Fibroblast of lung (primary cell): ENCODE measurements at regions not wholly inside any gene's neighbourhood (a gene's known extent, or its start where the extent isn't known, plus 50 kb on each side); places are given as distances from the start of the nearest gene placed in this dataset.

Experiments used
- EZH2 ChIP-seq: IDR thresholded peaks from 2 replicates; pipeline ENCODE4 v1.5.1; 2012; ENCODE audit warnings: low read length, control low read depth, mild to moderate bottlenecking; ENCODE audit errors: missing control alignments
- TF ChIP-seq, protein P1 (sequence below), 2 donors: IDR thresholded peaks in 1 of 2; conservative IDR thresholded peaks in 1 of 2; 1 replicate in 1 of 2; 2 replicates in 1 of 2; pipeline ENCODE4 v1.5.1; 2011 to 2012; ENCODE audit warnings: low read length in 2 of 2, control low read depth in 1 of 2, inconsistent platforms in 1 of 2, low read depth in 1 of 2, mild to moderate bottlenecking in 1 of 2

DNA sequence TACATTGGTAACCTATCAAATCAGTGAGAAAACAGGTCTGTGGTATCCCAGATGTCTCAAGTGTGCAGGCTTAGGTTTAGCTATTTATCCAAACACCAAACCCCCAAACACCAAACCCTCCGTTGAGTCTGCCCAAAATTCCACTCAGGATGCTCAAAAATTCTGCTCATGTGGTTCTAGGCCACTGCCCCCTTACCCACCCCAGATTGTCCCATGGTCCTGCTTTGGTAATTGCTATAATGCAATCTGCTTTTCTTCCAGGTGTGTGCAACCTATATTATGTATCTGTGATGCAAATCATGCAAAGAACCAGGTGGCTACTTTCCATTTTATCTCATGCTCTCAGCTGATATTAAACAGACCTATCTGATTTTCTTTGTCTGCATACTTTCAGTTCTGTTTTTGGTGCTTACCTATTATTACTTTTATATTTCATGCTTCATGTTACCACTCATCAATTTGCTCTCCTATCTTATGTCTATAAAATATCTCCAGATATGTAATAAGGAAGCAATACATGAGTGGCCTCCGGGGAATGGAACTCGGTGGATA lies 123.7 kb downstream of the TOMM20 start:
- TF ChIP-seq, protein P1, sequence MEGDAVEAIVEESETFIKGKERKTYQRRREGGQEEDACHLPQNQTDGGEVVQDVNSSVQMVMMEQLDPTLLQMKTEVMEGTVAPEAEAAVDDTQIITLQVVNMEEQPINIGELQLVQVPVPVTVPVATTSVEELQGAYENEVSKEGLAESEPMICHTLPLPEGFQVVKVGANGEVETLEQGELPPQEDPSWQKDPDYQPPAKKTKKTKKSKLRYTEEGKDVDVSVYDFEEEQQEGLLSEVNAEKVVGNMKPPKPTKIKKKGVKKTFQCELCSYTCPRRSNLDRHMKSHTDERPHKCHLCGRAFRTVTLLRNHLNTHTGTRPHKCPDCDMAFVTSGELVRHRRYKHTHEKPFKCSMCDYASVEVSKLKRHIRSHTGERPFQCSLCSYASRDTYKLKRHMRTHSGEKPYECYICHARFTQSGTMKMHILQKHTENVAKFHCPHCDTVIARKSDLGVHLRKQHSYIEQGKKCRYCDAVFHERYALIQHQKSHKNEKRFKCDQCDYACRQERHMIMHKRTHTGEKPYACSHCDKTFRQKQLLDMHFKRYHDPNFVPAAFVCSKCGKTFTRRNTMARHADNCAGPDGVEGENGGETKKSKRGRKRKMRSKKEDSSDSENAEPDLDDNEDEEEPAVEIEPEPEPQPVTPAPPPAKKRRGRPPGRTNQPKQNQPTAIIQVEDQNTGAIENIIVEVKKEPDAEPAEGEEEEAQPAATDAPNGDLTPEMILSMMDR (conservative IDR thresholded peaks at IDR 0.05 in 1 of 2, IDR thresholded peaks at IDR 0.05 in 1 of 2; ENCODE audit: low read depth in 1 of 2, low read length in 2 of 2): no peak
- no peak for TF ChIP-seq EZH2
